ENCODE measurements at regions not wholly inside any gene's neighbourhood (a gene's known extent, or its start where the extent isn't known, plus 50 kb on each side); places are given as distances from the start of the nearest gene placed in this dataset.

DNA sequence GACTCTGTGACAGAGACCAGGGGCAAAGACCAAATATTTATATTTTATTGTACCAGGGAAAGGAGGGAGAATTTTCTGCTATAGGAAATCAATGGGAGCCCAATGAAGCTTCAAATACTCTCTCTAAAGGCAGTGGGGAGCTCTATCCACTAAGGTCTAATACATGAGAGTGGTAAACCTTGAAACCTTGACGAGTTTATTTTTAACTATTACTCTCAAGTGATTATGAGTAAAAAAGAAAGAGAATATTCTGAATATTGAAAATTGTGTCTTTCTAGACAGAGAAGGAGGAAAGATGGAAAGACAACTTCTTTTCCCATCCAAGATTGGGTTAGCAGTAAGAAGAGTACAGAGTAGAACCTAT is 1722.1 kb upstream of the SEL1L start:
- no peak for ATAC-seq (ENCODE audit: insufficient read depth, low read depth)
- Histone ChIP-seq H3K27ac (ENCODE audit: low read length) (no peak overlapping the region), H2AFZ (ENCODE audit: low read depth, low read length) (no peak overlapping the region), H3K79me2 (ENCODE audit: insufficient read depth, low read length) (no peaks in the 10 kb centered on the region), H3K27me3 (ENCODE audit: insufficient read depth, low read length, poor library complexity) (no peaks in the 10 kb centered on the region), H3K4me2 (ENCODE audit: insufficient read depth, low read length) (no peak overlapping the region), H3K9me3 (ENCODE audit: insufficient read depth, low read length, severe bottlenecking) (no peaks in the 10 kb centered on the region), H3K36me3 (ENCODE audit: insufficient read depth, low read length) (no peaks in the 10 kb centered on the region), H3K4me3 (ENCODE audit: low read depth in 1 of 2, low read length in 2 of 2) (no peak overlapping the region), H3K9ac (ENCODE audit: low read depth, low read length) (no peak overlapping the region), H4K20me1 (ENCODE audit: insufficient read depth, low read length) (no peaks in the 10 kb centered on the region), H3K4me1 (ENCODE audit: insufficient read depth, low read length) (no peaks in the 10 kb centered on the region)
- DNase-seq: no peak
- no peak for TF ChIP-seq EZH2 (IDR thresholded peaks at IDR 0.05; ENCODE audit: borderline replicate concordance, low read depth, low read length, severe bottlenecking)
- TF ChIP-seq CTCF (IDR thresholded peaks at IDR 0.05; ENCODE audit: borderline replicate concordance, extremely low read depth, low read length, poor library complexity, severe bottlenecking): no peak

- Histone ChIP-seq H2AFZ (ENCODE audit: low read depth, low read length) (no peak overlapping the region), H3K27me3 (ENCODE audit: insufficient read depth, low read length, poor library complexity) (no peaks in the 10 kb centered on the region), H3K36me3 (ENCODE audit: insufficient read depth, low read length) (no peaks in the 10 kb centered on the region), H3K27ac (ENCODE audit: low read length) (no peak overlapping the region), H3K4me2 (ENCODE audit: insufficient read depth, low read length) (no peak overlapping the region), H3K79me2 (ENCODE audit: insufficient read depth, low read length) (no peaks in the 10 kb centered on the region), H4K20me1 (ENCODE audit: insufficient read depth, low read length) (no peaks in the 10 kb centered on the region), H3K9me3 (ENCODE audit: insufficient read depth, low read length, severe bottlenecking) (no peaks in the 10 kb centered on the region), H3K4me1 (ENCODE audit: insufficient read depth, low read length) (no peaks in the 10 kb centered on the region), H3K9ac (ENCODE audit: low read depth, low read length) (no peak overlapping the region), H3K4me3 (ENCODE audit: low read depth in 1 of 2, low read length in 2 of 2) (no peak overlapping the region)
- no peak for ATAC-seq (ENCODE audit: insufficient read depth, low read depth)
- TF ChIP-seq EZH2 (IDR thresholded peaks at IDR 0.05; ENCODE audit: borderline replicate concordance, low read depth, low read length, severe bottlenecking) (no peak), CTCF (IDR thresholded peaks at IDR 0.05; ENCODE audit: borderline replicate concordance, extremely low read depth, low read length, poor library complexity, severe bottlenecking) (no peak)
- DNase-seq: no peak
These were observed 1724.1 kb upstream of the SEL1L start for GRCh38 chr14:83257466-83258439.

GRCh38 chr14:83260751-83261150 is 1727.1 kb upstream of the SEL1L start:
- H4K20me1 ChIP-seq (ENCODE audit: insufficient read depth, low read length): no peaks in the 10 kb centered on the region
- TF ChIP-seq CTCF (IDR thresholded peaks at IDR 0.05; ENCODE audit: borderline replicate concordance, extremely low read depth, low read length, poor library complexity, severe bottlenecking) (no peak), EZH2 (IDR thresholded peaks at IDR 0.05; ENCODE audit: borderline replicate concordance, low read depth, low read length, severe bottlenecking) (no peak)
- H2AFZ ChIP-seq (ENCODE audit: low read depth, low read length): no peak overlapping the region
- H3K27me3 ChIP-seq (ENCODE audit: insufficient read depth, low read length, poor library complexity): no peaks in the 10 kb centered on the region
- no peaks in the 10 kb centered on the region for H3K9me3 ChIP-seq (ENCODE audit: insufficient read depth, low read length, severe bottlenecking)
- H3K4me2 ChIP-seq (ENCODE audit: insufficient read depth, low read length): no peak overlapping the region
- no peaks in the 10 kb centered on the region for H3K79me2 ChIP-seq (ENCODE audit: insufficient read depth, low read length)
- no peaks in the 10 kb centered on the region for H3K4me1 ChIP-seq (ENCODE audit: insufficient read depth, low read length)
- H3K9ac ChIP-seq (ENCODE audit: low read depth, low read length): no peak overlapping the region
- H3K4me3 ChIP-seq (ENCODE audit: low read depth in 1 of 2, low read length in 2 of 2): no peak overlapping the region
- H3K36me3 ChIP-seq (ENCODE audit: insufficient read depth, low read length): no peaks in the 10 kb centered on the region
- DNase-seq (no peak), ATAC-seq (ENCODE audit: insufficient read depth, low read depth) (no peak)
- no peak overlapping the region for H3K27ac ChIP-seq (ENCODE audit: low read length)

All from DND-41 (cell line).